GM12878 (cell line): ENCODE measurements at regions not wholly inside any gene's neighbourhood (a gene's known extent, or its start where the extent isn't known, plus 50 kb on each side); places are given as distances from the start of the nearest gene placed in this dataset.

Experiments
- ATAC-seq: fragments of 200-7000 bp; cut with Tn5 transposase; 3 replicates; pipeline ENCODE4 v1.9.1; 2020; ENCODE audit warnings: mild to moderate bottlenecking, moderate library complexity
- BruUV-seq: library from RNA; stranded (reverse); fragments of 400-500 nt; replicated peaks from 2 replicates; lab custom pipeline; 2021; lab: Mats Ljungman, UMichigan
- CTCF ChIA-PET: fragments of 300-600 bp; sonication (Branson Sonifier 250); formaldehyde crosslinking; extraction: SDS; loops from one replicate; lab custom pipeline; 2021; ENCODE audit warnings: inconsistent platforms; lab: Yijun Ruan, JAX
- POLR2A ChIA-PET: fragments of 350-600 bp; formaldehyde crosslinking; extraction: SDS; loops from one replicate; lab custom pipeline; 2021; ENCODE audit warnings: inconsistent platforms; lab: Charles Lee
- RAD21 ChIA-PET: fragments of 300-600 bp; sonication (Branson Sonifier 250); formaldehyde crosslinking; loops from one replicate; lab custom pipeline; 2023; ENCODE audit warnings: antibody characterized with exemption; ENCODE audit not compliant: unreplicated experiment; lab: Charles Lee
- SMC1A ChIA-PET: fragments of 300-600 bp; sonication (Branson Sonifier 250); formaldehyde crosslinking; loops from one replicate; lab custom pipeline; 2023; ENCODE audit not compliant: unreplicated experiment, uncharacterized antibody; lab: Charles Lee
- DNase-seq: peaks from one replicate; pipeline ENCODE4 v3.0.0-alpha.2; 2011; ENCODE audit warnings: low read depth, low spot score
- FAIRE-seq: peaks from 3 replicates; lab custom pipeline; 2011; peaks lifted over from hg19 to GRCh38; lab: Jason Lieb, UNC
- H2AFZ ChIP-seq: 2 replicates; pipeline ENCODE4 v1.6.0; 2011; ENCODE audit warnings: low read depth, low read length, control low read depth; ENCODE audit not compliant: control insufficient read depth
- H3K27ac ChIP-seq: 2 replicates; pipeline ENCODE4 v1.5.1; 2011; ENCODE audit warnings: control low read depth; ENCODE audit not compliant: control insufficient read depth, insufficient read depth
- H3K27me3 ChIP-seq, 2 experiments: replicated peaks in 1 of 2; 2 replicates each; pipeline versions ENCODE4 v1.6.0 to v1.6.1; 2011; ENCODE audit warnings: low read length in 1 of 2; ENCODE audit not compliant: control insufficient read depth in 2 of 2, insufficient read depth in 2 of 2
- H3K36me3 ChIP-seq, 2 experiments: 2 replicates each; pipeline ENCODE4 v1.5.1; 2011; ENCODE audit warnings: low read length in 1 of 2; ENCODE audit not compliant: control insufficient read depth in 2 of 2, insufficient read depth in 2 of 2
- H3K4me1 ChIP-seq: 2 replicates; pipeline ENCODE4 v1.6.1; 2011; ENCODE audit warnings: mild to moderate bottlenecking, low read length, moderate library complexity, mixed read lengths; ENCODE audit not compliant: control insufficient read depth, insufficient read depth
- H3K4me2 ChIP-seq: 2 replicates; pipeline ENCODE4 v1.6.0; 2011; ENCODE audit warnings: control low read depth; ENCODE audit not compliant: control insufficient read depth, insufficient read depth
- H3K4me3 ChIP-seq: fragments of 200-600 bp; sonication (generic); 2 replicates; pipeline ENCODE4 v1.5.1; 2016
- H3K79me2 ChIP-seq: 2 replicates; pipeline ENCODE4 v1.6.0; 2011; ENCODE audit warnings: low read length; ENCODE audit not compliant: control insufficient read depth, insufficient read depth
- H3K9ac ChIP-seq: 2 replicates; pipeline ENCODE4 v1.8.0; 2011; ENCODE audit warnings: low read length, control low read depth, mixed read lengths; ENCODE audit not compliant: control insufficient read depth, insufficient read depth
- H3K9me3 ChIP-seq: replicated peaks from 3 replicates; pipeline ENCODE4 v1.5.1; 2011; ENCODE audit warnings: mild to moderate bottlenecking, low read length; ENCODE audit not compliant: control insufficient read depth, insufficient read depth
- H4K20me1 ChIP-seq: 2 replicates; pipeline ENCODE4 v1.6.0; 2011; ENCODE audit not compliant: control insufficient read depth, insufficient read depth
- BMI1 ChIP-seq: fragments of 450-650 bp; IDR thresholded peaks from 2 replicates; pipeline ENCODE4 v1.6.1; 2016; ENCODE audit warnings: mild to moderate bottlenecking, moderate library complexity, borderline replicate concordance
- CTCF ChIP-seq, 3 experiments: IDR thresholded peaks in 2 of 3; conservative IDR thresholded peaks in 1 of 3; 2 replicates each; pipeline ENCODE4 v1.5.1; 2011; ENCODE audit warnings: low read depth in 3 of 3, low read length in 3 of 3, mild to moderate bottlenecking in 3 of 3, control low read depth in 2 of 3, moderate library complexity in 2 of 3, inconsistent platforms in 1 of 3, mixed read lengths in 1 of 3; ENCODE audit not compliant: control insufficient read depth in 2 of 3, insufficient read depth in 1 of 3; ENCODE audit errors: extremely low read depth in 1 of 3
- WGBS: methylation state at CpG from one replicate; pipeline ENCODE4 v1.1.6; 2016; ENCODE audit warnings: low lambda C conversion rate; ENCODE audit not compliant: insufficient replicate concordance, insufficient coverage; ENCODE audit errors: missing lambda C conversion rate; 5-methylcytosine and 5-hydroxymethylcytosine counted together
- in situ Hi-C: fragments of 300-500 bp; cut with MboI; formaldehyde crosslinking; loops from 9 replicates; pipeline ENCODE4 v1.14.3; 2018; ENCODE audit warnings: mixed read lengths
- intact Hi-C: fragments of 100-400 bp; cut with micrococcal nuclease; formaldehyde crosslinking; loops from one replicate; pipeline ENCODE4 v1.14.2; 2022; ENCODE audit not compliant: unreplicated experiment

- CTCF ChIA-PET: interaction anchor here (0.7 to 2.7 kb wide), 14 partner anchors 8 to 702 kb away, joined by 3 to 38 read pairs (median 3); no protein-coding TSS in a partner anchor
- BruUV-seq: no TSS peak
- Histone ChIP-seq H3K9ac (no peak overlapping the region), H3K27me3 (no peaks in the 10 kb centered on the region), H4K20me1 (no peaks in the 10 kb centered on the region), H3K36me3 (no peaks in the 10 kb centered on the region), H3K4me3 (no peak overlapping the region), H3K27ac (no peak overlapping the region), H3K4me2 (no peak overlapping the region), H2AFZ (no peak overlapping the region), H3K9me3 (no peaks in the 10 kb centered on the region), H3K79me2 (no peaks in the 10 kb centered on the region), H3K4me1 (no peaks in the 10 kb centered on the region)
- FAIRE-seq (no peak), ATAC-seq (no peak), DNase-seq (no peak)
- in situ Hi-C loops: loop anchor here (25.0 kb wide), 1 partner anchor 675 kb away; no protein-coding TSS in a partner anchor
- WGBS: 54% methylated on average over 6 of the region's 6 CpGs
- peak in 1 of 3 experiments; percentile 2; a peak in 1 of 6 replicates for TF ChIP-seq CTCF (IDR thresholded peaks at IDR 0.05 in 2 of 3, conservative IDR thresholded peaks at IDR 0.05 in 1 of 3; ENCODE audit: control insufficient read depth in 2 of 3, extremely low read depth in 1 of 3, insufficient read depth in 1 of 3, low read depth in 3 of 3, low read length in 3 of 3)
- TF ChIP-seq BMI1: no peak
- SMC1A ChIA-PET: interaction anchor here (0.9 to 1.8 kb wide), 2 partner anchors 13 to 15 kb away, joined by 3 to 6 read pairs; no protein-coding TSS in a partner anchor
- RAD21 ChIA-PET: interaction anchor here (0.8 to 1.3 kb wide), 2 partner anchors 9 to 11 kb away, joined by 3 read pairs; no protein-coding TSS in a partner anchor
- POLR2A ChIA-PET: no interaction called here
- intact Hi-C loops: no loop called here
These were observed 362.1 kb upstream of the STXBP6 start for GRCh38 chr14:25411781-25412757.
